ENCODE measurements at regions not wholly inside any gene's neighbourhood (a gene's known extent, or its start where the extent isn't known, plus 50 kb on each side); places are given as distances from the start of the nearest gene placed in this dataset.
"Not testable (repeated sequence)": the region's sequence is repeated elsewhere in the genome, so short reads cannot be mapped to it uniquely, and the experiment has no call there.

DNA sequence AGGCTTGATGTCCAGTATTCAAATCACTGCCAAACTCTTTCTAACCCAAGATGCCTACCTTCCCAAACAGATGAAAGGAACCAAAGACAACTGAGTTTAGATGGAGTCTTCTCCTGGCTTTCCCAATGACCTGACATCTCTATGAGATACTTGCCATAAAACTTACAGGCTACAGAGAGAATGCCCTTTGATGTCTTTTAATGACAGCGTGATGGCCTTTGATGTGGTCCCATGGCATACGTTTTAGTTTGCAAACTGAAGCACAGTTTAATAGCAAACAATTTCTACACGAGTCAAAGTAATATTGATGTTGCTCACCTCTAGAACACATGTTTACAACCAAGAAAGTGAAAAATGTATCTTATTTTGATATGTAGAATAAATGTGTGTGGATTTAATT lies 73.2 kb downstream of the ZIC4 start:
- no peak for DNase-seq (ENCODE audit: low spot score)

DNA sequence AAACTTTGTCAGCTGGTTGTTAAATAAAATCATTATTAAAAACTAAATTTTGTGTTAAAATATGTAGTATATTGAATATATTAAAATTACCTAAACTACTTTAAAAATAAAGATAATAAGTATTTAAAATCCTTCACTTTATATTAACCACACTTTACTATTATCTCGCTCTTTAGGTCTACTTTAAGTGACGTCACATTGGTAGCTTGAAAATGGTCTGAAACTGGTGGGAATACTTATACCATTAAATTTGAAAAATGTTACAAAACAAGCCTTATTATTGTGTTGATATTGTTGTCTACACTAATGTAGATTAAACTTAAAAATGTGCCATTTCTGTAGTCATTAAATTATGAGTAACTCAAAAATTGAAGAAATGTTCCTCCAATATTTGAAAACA lies 77.6 kb downstream of the ZIC4 start:
- DNase-seq (ENCODE audit: low spot score): no peak

DNA sequence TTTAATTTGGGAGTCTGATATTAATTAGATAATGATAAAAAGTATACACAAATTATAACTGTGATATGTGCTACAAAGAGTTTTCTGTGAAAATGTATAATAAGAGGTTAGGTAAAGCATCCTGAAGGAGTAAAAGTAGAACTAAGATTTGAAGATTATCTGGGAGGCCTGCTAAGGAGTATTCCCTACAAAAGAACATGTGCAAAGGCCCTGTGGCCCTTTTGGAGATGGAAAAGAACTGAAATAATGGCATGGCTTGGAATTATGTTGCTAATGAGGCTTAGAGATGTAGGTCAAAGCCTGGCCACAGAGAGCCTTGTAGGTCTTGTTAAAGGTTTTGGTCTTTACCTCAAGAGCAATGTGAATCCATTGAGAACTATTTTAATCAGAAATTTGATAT lies 82.0 kb downstream of the ZIC4 start:
- DNase-seq (ENCODE audit: low spot score): no peak

DNA sequence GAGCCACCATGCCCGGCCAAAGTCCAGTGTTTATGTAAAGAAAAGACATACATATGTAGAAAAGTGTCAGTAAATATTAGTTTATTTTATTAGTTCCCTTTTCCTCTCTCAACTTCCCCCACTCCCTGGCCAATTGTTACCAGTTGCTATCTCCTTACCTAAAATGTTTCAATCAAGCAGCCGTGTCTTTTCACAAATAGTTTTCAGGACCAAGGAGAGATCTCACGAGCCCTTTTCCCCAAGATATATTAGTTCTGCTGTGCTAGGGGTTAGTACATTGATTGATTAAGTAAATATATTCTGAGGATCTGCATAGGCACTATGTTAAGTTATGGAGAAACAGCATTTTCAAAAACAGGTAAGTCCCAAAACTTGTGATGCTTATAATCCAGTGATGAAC lies 87.4 kb downstream of the ZIC4 start:
- DNase-seq (ENCODE audit: low spot score): no peak

DNA sequence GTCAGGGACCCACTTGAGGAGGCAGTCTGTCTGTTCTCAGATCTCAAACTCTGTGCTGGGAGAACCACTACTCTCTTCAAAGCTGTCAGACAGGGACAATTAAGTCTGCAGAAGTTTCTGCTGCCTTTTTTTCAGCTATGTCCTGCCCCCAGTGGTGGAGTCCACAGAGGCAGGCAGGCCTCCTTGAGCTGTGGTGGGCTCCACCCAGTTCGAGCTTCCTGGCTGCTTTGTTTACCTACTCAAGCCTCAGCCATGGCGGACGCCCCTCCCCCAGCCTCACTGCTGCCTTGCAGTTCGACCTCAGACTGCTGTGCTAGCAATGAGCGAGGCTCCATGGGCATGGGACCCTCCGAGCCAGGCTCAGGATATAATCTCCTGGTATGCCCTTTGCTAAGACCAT lies 89.3 kb downstream of the ZIC4 start:
- not testable (repeated sequence) for DNase-seq (ENCODE audit: low spot score)

DNA sequence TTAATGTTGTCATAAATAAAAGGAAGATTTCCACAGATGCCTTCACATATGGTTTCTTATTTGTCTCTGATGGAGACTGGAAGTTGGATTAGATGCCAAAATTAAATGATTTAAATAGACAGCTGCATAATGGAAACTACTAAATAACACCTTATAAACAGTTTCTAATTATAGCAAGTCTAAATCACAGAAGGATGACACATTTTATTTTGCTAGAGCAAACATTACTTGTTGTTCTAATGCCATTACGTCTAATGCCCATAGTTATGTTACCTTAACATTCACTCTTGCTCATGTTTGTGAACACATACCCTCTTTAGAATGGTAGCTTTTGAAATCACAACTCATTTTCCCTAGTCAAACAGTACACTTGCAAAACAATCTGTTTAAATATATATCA lies 92.8 kb downstream of the ZIC4 start:
- no peak for DNase-seq (ENCODE audit: low spot score)

DNA sequence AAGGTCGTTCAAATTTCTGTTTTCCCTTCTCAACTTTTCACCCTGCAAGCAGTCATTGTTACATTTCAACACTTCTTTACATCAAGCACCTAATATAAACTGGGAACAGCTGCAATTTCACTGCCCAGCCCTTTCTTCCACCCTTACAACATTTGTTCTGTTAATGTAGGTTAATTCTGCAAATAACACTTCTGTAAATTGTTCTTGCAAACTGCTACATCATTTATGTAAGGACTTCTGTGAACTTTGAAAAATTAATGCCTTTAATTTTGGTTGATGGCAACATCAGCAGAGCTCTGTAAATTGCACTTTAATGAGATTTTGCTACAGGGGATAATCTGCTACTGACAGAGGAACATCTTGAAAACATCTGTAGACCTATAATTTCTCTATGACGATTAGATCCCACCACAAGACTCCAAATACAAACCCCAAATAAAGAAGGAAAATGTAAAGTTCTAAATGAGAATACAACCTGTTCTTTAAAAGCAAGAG lies 93.5 kb downstream of the ZIC4 start:
- no peak for DNase-seq (ENCODE audit: low spot score)

DNA sequence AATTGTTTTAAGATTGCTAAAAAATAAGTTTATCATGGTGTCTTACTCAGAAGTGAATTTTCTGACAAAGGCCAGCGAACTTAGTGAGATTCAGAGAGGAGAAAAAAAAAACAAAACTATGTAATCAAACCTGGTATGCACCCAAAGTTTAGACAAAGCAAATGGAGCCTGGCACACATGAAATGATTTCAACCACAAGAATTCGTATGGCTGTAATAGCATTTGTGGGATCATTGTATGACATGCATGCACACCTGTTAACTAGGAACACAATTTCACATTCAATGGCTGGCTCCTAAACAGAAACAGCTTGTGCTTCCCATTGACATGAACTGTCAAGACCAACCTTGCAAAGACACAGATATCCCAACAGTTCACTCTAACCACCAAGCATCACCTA lies 94.6 kb downstream of the ZIC4 start:
- DNase-seq (ENCODE audit: low spot score): no peak

DNA sequence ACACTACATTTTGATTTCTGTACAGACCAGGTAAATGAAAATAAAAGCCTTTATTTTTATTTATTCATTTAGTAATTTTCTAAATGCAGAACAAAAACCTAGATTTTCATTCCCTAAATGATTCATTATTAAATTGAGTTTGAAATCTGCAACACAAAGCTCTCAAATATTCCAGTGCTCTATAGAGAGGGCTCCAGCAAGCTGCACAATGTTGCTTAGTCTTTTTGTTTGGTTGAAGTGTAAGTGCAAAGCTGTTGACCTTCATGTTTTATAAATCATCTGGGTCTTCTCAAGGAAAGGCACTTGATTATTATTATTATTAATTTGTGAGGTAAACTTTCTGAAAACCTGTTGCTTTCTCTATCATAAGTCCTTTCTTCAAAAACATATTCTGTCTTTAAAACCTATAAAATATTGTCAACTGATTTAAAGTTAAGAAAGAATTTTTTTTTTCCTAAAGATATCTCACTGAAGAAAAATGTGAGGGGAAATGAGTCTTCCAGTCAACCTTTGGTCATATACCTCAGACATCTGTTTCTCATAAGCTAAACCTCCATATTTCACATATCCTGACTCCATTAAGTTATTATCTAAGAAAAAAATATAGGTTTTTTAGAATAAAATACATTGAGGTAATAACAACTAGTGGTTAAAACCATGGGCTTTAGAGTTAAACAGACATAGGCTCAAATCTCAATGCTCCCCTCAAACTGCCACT lies 100.7 kb downstream of the ZIC4 start:
- no peak for DNase-seq (ENCODE audit: low spot score)

DNA sequence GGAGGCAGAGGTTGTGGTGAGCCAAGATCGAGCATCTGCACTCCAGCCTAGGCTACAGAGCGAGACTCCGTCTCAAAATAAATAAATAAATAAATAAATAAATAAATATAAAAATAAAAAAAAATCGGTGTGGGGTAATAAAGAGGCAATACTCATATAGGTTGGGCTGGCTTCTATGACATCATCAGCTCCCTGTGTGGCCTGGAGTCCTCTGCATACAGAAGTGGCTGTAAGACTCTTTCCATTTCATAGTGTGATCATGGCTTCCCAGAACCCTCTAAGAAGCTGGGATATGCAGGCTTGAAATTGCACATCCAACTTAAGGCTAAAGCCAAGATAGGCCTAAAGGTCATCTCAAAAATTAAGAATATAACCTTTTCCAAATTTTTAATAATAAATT lies 101.6 kb downstream of the ZIC4 start:
- DNase-seq (ENCODE audit: low spot score): no peak

DNA sequence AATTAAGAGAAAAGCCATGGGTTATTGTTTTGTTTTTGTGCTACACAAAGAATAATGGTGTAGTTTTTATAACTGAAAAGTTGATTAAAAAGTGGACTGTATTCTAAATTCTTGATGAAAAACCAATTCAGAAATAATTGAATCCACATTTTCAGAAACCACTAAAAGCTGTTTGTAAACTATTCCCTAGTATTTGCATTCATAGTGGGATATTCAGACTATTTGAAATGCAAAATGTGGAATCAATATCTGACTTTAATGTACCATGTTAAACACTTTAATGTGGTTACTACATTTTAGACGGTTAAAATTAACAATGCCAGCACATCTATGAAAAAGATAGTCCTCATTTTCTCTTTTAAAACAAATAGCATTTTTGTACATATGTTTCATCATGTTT lies 104.6 kb downstream of the ZIC4 start:
- no peak for DNase-seq (ENCODE audit: low spot score)

DNA sequence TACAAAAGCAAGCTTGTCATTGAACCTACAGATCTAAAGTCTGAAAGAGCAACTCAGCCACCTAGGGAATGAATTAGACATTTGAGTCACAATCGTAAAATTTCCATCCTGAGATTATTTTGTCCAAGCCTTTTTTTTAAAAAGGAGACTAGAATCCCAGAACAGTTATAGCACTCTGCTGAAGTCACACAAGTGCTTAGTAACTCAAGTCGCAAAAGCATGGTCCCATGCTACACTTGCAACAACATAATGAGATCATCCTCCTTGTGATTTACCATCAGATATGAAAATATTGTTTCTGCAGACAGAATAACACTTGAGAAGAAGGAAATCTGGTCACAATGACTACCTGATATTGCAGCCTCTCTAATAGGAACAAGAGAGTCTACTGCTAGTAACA lies 106.7 kb downstream of the ZIC4 start:
- DNase-seq (ENCODE audit: low spot score): no peak

DNA sequence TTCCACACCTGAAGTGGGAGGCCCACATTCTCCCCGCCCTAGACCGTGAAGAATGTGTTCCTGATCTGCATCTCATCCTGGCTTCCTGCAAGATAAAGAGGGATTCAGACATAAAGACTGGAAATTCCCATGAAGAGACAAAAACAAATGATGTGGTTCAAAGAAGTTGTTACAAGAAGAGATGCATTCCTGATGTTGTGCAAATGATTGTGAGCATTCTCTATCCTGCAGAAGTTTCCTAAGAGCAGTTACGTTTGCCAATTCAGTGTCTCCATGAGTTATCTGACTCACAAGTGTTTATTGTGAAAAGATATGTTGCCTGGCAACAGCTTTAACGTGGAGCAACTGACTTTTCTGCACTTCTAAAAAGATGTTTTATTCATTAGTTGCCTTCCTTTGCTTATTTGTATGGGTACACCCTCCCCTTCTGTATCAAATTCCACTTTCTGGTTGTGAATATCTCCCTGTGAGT lies 107.8 kb downstream of the ZIC4 start:
- peak; percentile 64 for DNase-seq (ENCODE audit: low spot score)

DNA sequence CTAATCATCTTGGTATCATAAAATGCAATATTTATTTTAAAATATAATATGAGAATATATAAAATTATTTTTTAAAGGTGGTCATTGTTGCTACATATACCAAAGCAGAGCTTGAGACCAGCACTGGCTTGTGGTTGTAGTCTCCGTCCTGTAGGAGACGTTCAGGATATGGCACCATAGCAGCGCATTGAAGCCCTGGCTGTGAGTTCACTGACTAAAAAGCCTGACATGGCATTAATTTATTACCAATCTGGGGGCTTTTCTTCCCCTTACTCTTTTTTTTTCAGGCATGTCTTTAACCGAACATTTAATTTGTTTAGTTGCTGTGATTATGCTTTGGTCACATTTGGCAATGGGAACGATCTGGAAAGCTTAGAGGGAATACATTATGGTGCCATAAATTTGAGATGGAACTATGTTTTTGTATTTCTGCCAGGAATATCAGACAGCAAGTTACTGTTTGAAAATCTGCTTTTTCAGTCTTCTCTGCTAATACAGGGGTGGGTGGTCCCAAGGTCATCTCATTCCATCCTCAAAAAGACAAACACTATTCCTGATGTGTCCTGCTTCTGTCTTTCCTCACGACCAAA lies 108.5 kb downstream of the ZIC4 start:
- DNase-seq (ENCODE audit: low spot score): no peak

DNA sequence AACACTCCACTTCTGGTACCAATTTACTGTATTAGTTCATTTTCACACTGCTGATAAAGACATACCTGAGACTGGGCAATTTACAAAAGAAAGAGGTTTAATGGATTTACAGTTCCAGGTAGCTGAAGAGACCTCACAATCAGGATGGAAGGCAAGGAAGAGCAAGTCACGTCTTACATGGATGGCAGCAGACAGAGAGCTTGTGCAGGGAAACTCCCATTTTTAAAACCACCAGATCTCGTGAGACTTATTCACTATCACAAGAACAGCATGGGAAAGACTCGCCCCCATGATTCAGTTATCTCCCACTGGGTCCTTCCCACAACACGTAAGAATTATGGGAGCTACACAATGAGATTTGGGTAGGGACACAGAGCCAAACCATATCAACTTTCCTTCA lies 119.0 kb downstream of the ZIC4 start:
- DNase-seq (ENCODE audit: low spot score): not testable (repeated sequence)

DNA sequence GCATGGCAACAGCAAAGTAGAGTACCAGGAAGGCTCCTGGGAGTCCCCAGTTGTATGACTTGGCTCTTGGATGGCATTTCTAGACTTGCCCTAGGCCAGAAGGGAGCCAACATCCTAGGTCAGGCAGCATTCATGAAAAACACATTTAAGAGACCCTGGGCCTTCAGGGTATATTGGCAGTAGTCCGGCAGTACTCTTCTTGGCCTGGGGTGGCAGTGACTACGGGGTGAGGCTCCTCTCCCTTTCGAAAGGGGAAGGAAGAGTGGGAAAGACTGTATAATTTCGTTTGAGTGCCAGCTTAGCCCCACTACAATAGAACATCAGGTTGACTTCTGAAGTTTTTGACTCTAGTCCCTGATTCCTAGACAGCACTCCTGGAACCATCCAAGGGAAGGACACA lies 136.4 kb downstream of the ZIC4 start:
- no peak for DNase-seq (ENCODE audit: low spot score)

DNA sequence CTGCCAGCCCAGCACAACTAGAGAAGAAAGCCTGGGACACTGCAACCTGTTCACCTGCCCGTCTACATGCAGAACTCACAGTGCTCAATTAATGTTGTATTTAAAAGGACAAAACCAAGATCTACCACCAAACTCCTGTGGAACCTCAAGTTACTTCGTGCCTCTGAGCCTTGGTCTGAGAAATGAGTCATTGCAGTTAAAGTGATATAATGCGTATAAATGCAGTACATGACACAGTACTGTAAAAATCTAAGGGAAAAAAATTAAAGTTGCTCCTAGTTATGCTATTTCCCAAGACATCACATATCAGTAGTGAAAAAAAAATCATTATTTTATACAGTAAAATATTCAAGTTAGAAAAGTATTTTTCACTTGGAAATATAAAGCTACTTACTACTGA lies 138.9 kb downstream of the ZIC4 start:
- DNase-seq (ENCODE audit: low spot score): no peak

DNA sequence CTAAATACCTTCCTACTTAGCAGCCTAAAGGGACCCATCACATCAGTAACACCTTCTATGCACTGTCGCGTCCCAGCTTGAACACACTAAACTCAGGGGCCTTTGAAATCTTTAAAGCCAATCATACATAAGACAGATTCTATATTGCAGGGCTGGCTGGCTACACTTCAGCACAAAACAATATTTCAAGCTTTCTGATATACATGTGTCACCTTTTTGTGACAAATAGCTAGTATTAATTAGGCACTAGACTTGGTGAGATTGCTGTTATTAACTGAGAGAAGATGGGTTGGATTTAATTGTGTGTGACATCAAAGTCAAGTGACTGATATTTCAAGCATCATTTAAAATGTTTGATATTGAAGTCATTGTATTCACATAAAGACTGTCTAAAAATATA lies 148.4 kb downstream of the ZIC4 start:
- DNase-seq (ENCODE audit: low spot score): no peak

DNA sequence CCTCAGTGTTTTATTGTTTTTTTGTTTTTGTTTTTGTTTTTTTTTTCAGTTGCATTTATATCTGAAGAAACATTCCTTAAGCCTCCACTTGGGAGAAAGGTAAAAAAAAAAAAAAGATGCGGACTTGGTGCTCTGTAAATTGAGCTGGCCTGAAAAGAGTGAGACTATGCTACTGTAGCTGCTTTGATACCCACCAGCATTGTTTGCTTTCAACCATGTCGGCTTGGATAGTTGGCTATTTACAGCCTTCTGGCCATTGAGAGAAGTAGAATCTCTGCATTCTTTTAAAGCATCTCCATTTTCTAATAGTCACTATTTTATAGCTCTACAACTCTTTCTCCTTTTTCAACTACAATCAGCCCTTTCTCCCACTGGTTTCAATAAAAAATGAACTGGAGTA lies 149.6 kb downstream of the ZIC4 start:
- no peak for DNase-seq (ENCODE audit: low spot score)

DNA sequence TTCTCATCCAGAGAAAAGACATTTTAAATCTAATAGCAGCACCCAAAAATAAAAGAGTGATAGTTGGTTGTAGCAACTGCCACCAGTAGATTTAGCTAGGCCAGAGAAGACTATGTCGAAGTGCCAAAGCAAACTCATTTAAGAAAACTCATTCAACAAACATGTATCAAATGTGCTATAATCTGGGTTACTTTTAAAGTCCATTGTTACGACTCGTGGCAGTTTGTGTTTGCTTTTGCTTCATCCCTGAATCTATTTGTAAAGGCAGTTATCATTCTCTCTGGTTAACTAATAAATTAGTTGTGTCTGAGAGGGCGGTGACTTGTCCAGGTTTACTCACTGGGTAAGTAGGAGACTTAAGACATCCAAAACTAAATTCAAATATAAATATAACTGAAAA lies 159.4 kb downstream of the ZIC4 start:
- DNase-seq (ENCODE audit: low spot score): no peak

DNA sequence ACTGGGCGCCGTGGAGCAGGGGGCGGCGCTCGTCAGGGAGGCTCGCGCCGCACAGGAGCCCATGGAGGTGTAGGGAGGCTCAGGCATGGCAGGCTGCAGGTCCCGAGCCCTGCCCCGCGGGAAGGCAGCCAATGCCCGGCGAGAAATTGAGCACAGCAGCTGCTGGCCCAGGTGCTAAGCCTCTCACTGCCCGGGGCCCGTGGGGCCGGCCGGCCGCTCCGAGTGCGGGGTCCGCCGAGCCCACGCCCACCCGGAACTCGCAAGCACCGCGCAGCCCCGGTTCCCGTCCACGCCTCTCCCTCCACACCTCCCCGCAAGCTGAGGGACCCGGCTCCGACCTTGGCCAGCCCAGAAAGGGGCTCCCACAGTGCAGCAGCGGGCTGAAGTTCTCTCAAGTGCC lies 160.7 kb downstream of the ZIC4 start:
- DNase-seq (ENCODE audit: low spot score): not testable (repeated sequence)

DNA sequence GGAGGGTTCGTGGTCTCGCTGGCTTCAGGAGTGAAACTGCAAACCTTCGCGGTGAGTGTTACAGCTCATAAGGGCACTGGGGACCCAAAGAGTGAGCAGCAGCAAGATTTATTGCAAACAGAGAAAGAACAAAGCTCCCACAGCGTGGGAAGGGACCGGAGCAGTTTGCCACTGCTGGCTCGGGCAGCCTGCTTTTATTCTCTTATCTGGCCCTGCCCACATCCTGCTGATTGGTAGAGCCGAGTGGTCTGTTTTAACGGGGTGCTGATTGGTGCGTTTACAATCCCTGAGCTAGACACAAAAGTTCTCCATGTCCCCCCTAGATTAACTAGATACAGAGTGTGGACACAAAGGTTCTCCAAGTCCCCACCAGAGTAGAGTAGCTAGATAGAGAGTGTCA lies 161.3 kb downstream of the ZIC4 start:
- DNase-seq (ENCODE audit: low spot score): not testable (repeated sequence)

DNA sequence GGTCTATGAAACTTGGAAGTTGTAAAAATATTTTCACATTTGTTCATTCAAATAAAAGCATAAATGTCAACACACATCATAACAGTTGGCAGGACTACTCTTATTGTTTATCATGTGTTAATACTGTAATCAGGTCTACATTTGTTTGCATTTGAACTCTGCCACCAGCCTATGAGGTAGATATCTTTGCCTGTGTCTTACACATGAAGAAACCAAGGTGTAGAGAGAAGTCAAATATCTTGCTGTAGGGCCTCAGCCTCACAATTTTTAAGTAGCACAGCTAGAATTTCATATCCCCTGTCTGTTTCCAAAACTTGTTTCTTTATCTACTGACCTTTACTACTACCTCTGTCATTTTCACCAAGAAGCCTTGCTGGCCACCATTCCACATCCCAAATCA lies 161.9 kb downstream of the ZIC4 start:
- no peak for DNase-seq (ENCODE audit: low spot score)

DNA sequence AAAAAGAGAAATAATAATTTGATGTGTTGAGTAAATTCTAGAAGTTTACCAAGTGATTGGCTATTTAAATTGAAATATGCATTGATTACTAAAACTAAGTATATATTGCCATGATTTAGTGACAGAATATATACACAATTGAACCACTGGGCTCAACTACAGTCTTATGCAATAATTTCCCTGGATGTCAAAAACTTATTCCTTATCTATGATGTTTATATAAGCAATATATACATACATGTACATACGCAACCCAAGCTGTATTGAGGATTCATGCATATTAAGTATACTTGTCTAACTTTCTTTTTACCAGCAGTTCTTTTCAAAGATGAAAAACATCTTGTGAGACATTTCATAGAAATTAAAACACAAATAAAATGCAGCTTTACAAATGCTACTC lies 165.8 kb downstream of the ZIC4 start:
- DNase-seq (ENCODE audit: low spot score): no peak
